ENCODE measurements at regions not wholly inside any gene's neighbourhood (a gene's known extent, or its start where the extent isn't known, plus 50 kb on each side); places are given as distances from the start of the nearest gene placed in this dataset.

- DNase-seq (ENCODE audit: low spot score), result no peak
These were observed 87.8 kb upstream of the HS3ST5 start for GRCh38 chr6:114430534-114431124.

GRCh38 chr6:114428341-114428740 is 85.5 kb upstream of the HS3ST5 start:
- DNase-seq (ENCODE audit: low spot score), result no peak

GRCh38 chr6:114421199-114421598 is 78.4 kb upstream of the HS3ST5 start:
- no peak for DNase-seq (ENCODE audit: low spot score)

- no peak for DNase-seq (ENCODE audit: low spot score)
These were observed 76.4 kb upstream of the HS3ST5 start for GRCh38 chr6:114419175-114419574.

- DNase-seq (ENCODE audit: low spot score), result no peak
These were observed 75.6 kb upstream of the HS3ST5 start for GRCh38 chr6:114418304-114418972.

- DNase-seq (ENCODE audit: low spot score), result no peak
These were observed 64.7 kb upstream of the HS3ST5 start for GRCh38 chr6:114407426-114408035.

DNA sequence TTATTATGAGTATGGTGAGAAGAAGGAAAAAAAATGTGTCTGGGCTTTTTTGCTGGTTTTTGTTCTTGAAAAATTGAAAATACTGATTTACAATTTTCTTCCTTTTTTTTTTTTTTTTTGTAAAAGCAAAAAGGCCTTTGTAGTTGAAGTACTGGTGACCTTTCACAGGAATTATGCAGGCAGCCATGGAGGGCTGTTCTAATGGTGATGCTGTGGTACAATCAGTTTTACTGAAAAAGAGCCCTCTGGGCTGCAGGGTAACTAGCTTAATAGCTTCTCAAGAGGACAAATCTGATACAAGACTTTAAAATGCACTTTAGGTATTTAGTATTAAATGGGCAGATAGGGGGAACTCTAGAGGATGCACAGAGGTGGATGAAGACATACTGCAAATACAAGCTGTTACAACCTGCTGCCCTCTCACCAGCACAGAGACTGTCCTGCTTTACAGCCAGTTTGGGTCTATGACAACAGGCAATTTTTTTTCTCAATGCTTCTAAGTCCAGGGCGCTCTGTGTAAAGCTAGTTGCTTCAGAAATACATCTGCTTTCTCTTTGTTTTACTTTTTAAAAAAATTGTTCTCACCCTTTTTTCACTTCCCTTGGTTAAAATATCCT is 61.6 kb upstream of the HS3ST5 start:
- no peak for DNase-seq (ENCODE audit: low spot score)

GRCh38 chr6:114403858-114404257 is 61.0 kb upstream of the HS3ST5 start:
- no peak for DNase-seq (ENCODE audit: low spot score)

DNA sequence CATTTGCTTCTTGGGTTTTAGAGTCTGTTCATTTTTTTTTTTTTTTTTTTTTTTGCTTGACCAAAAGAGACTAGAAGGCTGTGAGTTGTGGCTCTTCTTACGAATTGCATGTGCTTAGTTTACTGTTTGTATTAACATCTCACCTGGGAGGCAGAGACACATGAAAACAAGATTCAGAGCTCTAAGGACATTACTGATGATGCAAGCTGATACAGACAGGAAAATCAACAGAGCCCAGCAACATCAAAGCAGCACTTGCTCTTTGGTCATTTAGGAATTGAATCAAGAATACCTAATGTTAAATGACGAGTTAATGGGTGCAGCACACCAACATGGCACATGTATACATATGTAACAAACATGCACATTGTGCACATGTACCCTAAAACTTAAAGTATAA is 55.7 kb upstream of the HS3ST5 start:
- no peak for DNase-seq (ENCODE audit: low spot score)
